Common myeloid progenitor, CD34-positive (primary cell): ENCODE measurements at regions not wholly inside any gene's neighbourhood (a gene's known extent, or its start where the extent isn't known, plus 50 kb on each side); places are given as distances from the start of the nearest gene placed in this dataset.

Experiments
- CTCF ChIA-PET: fragments of 350-600 bp; sonication (Branson Sonifier 250); formaldehyde crosslinking; loops from one replicate; lab custom pipeline; 2021; ENCODE audit warnings: antibody characterized with exemption; lab: Charles Lee
- POLR2A ChIA-PET: fragments of 350-600 bp; sonication (Branson Sonifier 250); formaldehyde crosslinking; loops from one replicate; lab custom pipeline; 2021; ENCODE audit warnings: antibody characterized with exemption; lab: Charles Lee
- DNase-seq, 3 donors: peaks; one replicate each; pipeline versions ENCODE4 v3.0.0 to v3.0.0-alpha.2; 2013
- H3K27ac ChIP-seq, 2 experiments: 1 replicate in 1 of 2; 2 replicates in 1 of 2; pipeline ENCODE4 v1.7.0; 2013; ENCODE audit warnings: inconsistent platforms in 2 of 2, low read length in 2 of 2, mild to moderate bottlenecking in 2 of 2, low read depth in 1 of 2, moderate library complexity in 1 of 2; ENCODE audit not compliant: severe bottlenecking in 2 of 2, insufficient read depth in 1 of 2, poor library complexity in 1 of 2
- H3K27me3 ChIP-seq, 5 experiments: replicated peaks in 2 of 5; 1 replicate in 3 of 5; 2 replicates in 2 of 5; pipeline versions ENCODE4 v1.6.1 to v1.7.0; 2013; ENCODE audit warnings: low read length in 4 of 5, mild to moderate bottlenecking in 2 of 5, moderate library complexity in 2 of 5, inconsistent platforms in 1 of 5; ENCODE audit not compliant: insufficient read depth in 5 of 5, control insufficient read depth in 4 of 5
- H3K36me3 ChIP-seq, 4 experiments: 1 replicate in 2 of 4; 2 replicates in 2 of 4; pipeline versions ENCODE4 v1.6.1 to v1.7.0; 2013; ENCODE audit warnings: low read length in 3 of 4, control low read depth in 1 of 4, mild to moderate bottlenecking in 1 of 4; ENCODE audit not compliant: control insufficient read depth in 4 of 4, insufficient read depth in 4 of 4
- H3K4me1 ChIP-seq, 4 experiments: 1 replicate in 3 of 4; 2 replicates in 1 of 4; pipeline versions ENCODE4 v1.6.1 to v1.7.1; 2013; ENCODE audit warnings: low read length in 3 of 4, mild to moderate bottlenecking in 3 of 4, control low read depth in 1 of 4, inconsistent platforms in 1 of 4, moderate library complexity in 1 of 4; ENCODE audit not compliant: control insufficient read depth in 4 of 4, insufficient read depth in 4 of 4; ENCODE audit errors: control extremely low read depth in 1 of 4
- H3K4me3 ChIP-seq, 7 experiments: 1 replicate in 4 of 7; 2 replicates in 3 of 7; pipeline versions ENCODE4 v1.5.1 to v1.7.0; 2013; ENCODE audit warnings: mild to moderate bottlenecking in 7 of 7, low read length in 6 of 7, moderate library complexity in 6 of 7, inconsistent platforms in 2 of 7, low read depth in 2 of 7, control low read depth in 1 of 7; ENCODE audit not compliant: insufficient read depth in 4 of 7, control insufficient read depth in 1 of 7; ENCODE audit errors: extremely low read depth in 1 of 7
- H3K9me3 ChIP-seq, 5 experiments: 1 replicate in 4 of 5; 2 replicates in 1 of 5; pipeline versions ENCODE4 v1.6.1 to v1.7.1; 2013; ENCODE audit warnings: low read length in 4 of 5, mild to moderate bottlenecking in 2 of 5, inconsistent platforms in 1 of 5, low read depth in 1 of 5, moderate library complexity in 1 of 5; ENCODE audit not compliant: control insufficient read depth in 4 of 5, insufficient read depth in 2 of 5; ENCODE audit errors: control extremely low read depth in 1 of 5
- WGBS: methylation state at CpG from one replicate; pipeline ENCODE4 v1.1.5; 2013; ENCODE audit not compliant: insufficient coverage; 5-methylcytosine and 5-hydroxymethylcytosine counted together

- Histone ChIP-seq H3K27me3 (no peaks in the 10 kb centered on the region), H3K9me3 (no peaks in the 10 kb centered on the region), H3K36me3 (no peaks in the 10 kb centered on the region), H3K27ac (no peak overlapping the region), H3K4me1 (no peaks in the 10 kb centered on the region), H3K4me3 (no peak overlapping the region)
- no peak for DNase-seq
- CTCF ChIA-PET: interaction anchor here (0.9 kb wide), 1 partner anchor 12 kb away, joined by 3 read pairs; no protein-coding TSS in a partner anchor
- 100% methylated on average over 1 of the region's 4 CpGs for WGBS
- POLR2A ChIA-PET: no interaction called here
Observed at GRCh38 chr18:57980573-57981307, 63.3 kb upstream of the NEDD4L start.

DNA sequence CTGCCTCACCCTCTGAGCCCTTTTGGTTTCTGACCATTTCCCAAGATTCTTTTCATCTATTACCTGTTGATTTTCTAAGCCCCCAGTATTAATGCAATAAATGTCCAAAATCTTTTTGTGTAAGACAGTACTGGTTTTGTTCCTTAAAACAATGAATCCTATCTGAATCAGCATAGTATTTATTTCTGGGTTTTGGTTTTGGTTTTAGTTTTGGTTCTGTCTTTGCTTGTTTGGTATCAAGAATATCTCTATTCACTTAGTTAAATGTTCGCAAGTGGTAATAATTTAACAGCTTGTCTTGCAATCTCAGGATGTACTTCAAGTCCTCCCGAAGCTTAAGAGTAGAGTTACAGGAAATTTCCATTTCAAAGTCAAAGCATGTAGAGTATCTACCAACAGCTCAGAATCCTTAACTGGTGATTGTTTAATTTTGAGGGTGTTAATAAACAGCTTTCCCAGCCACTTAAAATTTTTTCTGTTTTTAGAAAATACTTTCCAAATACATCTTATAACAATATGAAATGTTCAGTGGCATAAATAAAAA lies 67.7 kb upstream of the NEDD4L start:
- no peak overlapping the region for H3K4me3 ChIP-seq
- no peaks in the 10 kb centered on the region for H3K4me1 ChIP-seq
- peaks cover 0 to 2% (median 0%) of the 10 kb centered on the region in 5 experiments for H3K27me3 ChIP-seq
- H3K9me3 ChIP-seq: no peaks in the 10 kb centered on the region
- WGBS: no CpG with 5 or more reads among the region's 2 CpGs
- CTCF ChIA-PET: interaction anchor here (1.0 to 1.3 kb wide), 2 partner anchors 17 to 19 kb away, joined by 3 to 4 read pairs; no protein-coding TSS in a partner anchor
- H3K36me3 ChIP-seq: no peaks in the 10 kb centered on the region
- POLR2A ChIA-PET: no interaction called here
- H3K27ac ChIP-seq: no peak overlapping the region
- peak in 1 of 3 donors; percentile 3 for DNase-seq

DNA sequence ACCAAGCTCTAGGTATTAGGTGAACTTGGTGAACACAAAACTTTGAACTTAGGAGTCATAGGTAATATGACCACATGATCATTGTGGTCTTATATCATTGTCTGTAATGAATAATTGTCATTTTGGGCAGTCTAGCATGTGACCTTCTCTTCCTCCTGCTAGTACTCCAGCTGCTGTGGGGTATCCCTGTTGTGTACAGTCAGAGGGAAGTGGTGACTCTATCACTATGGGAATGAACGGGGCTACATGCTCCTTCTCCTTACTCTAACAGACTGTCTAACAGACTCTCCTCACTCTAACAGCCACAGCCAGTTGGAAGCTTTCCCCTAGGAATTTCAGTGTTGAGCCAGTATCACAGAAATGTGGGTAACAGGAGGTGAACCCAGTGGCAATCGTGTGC lies 68.2 kb upstream of the NEDD4L start:
- 100% methylated on average over 1 of the region's 2 CpGs for WGBS
- H3K27me3 ChIP-seq: peaks cover 0 to 2% (median 0%) of the 10 kb centered on the region in 5 experiments
- ChIA-PET POLR2A (no interaction called here), CTCF (interaction anchor here (1.0 to 1.3 kb wide), 2 partner anchors 17 to 18 kb away, joined by 3 to 4 read pairs; no protein-coding TSS in a partner anchor)
- no peak overlapping the region for H3K4me3 ChIP-seq
- H3K9me3 ChIP-seq: no peaks in the 10 kb centered on the region
- no peak for DNase-seq
- no peaks in the 10 kb centered on the region for H3K36me3 ChIP-seq
- no peak overlapping the region for H3K27ac ChIP-seq
- no peaks in the 10 kb centered on the region for H3K4me1 ChIP-seq

DNA sequence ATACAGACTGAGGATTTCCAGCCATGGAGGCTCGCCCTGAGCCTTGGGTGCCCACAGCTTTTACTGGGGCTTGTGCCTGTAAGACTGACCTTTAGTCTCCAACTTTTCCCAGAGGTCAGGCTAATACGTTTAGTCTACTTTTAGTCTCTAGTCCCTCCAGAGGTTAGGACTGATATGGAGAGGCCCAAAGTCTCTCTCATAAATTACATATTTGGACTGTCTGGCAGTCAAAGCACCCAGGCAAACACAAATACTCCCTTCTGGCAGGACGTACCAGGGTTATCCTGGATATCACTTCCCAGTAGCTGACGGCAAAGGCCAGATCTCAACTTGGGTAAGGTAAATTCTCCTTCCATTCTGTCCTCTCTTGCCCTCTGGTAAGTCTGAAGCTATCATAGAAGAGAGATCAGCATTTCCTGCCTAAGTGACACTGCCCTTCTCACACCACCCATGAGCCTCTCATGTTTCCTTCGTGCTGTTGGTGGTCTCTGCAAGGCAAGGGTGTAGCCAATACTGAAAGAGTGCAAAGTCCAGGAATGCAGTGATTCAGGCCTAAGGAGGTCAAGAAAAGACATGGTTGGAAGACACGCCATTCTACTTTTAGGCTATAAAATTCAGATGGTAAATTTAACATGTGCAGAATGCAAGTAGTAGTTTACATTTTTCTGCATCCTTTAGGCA lies 69.3 kb upstream of the NEDD4L start:
- no peaks in the 10 kb centered on the region for H3K9me3 ChIP-seq
- ChIA-PET CTCF (interaction anchor here (1.2 kb wide), 1 partner anchor 10 kb away, joined by 3 read pairs; no protein-coding TSS in a partner anchor), POLR2A (no interaction called here)
- no peak overlapping the region for H3K4me3 ChIP-seq
- no peak for DNase-seq
- H3K27ac ChIP-seq: no peak overlapping the region
- H3K36me3 ChIP-seq: no peaks in the 10 kb centered on the region
- WGBS: 100% methylated on average over 3 of the region's 6 CpGs
- peaks cover 0 to 2% (median 0%) of the 10 kb centered on the region in 5 experiments for H3K27me3 ChIP-seq
- peaks cover 0 to 6% (median 0%) of the 10 kb centered on the region in 4 experiments for H3K4me1 ChIP-seq

DNA sequence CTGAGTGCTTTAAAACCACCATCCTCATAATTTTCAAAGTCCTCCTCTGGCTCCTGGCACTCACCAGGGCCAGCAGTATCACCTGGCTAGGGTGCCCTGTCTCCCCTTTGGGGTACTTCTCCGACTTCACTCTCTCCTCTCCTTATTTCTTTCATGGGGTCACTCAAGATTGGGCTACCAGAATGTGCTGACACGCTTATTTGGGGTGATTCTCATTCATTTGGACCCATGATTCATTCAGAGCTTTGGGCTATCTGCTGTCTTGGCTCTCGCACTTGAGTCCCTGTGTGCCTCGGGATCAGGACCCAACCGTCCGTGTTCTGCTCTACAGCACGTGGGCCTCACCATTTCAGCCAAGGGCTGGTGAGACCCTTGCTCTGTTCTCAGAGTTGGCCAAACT lies 70.1 kb upstream of the NEDD4L start:
- no peak for DNase-seq
- peaks cover 0 to 8% (median 0%) of the 10 kb centered on the region in 4 experiments for H3K4me1 ChIP-seq
- 94% methylated on average over 7 of the region's 7 CpGs for WGBS
- ChIA-PET POLR2A (no interaction called here), CTCF (interaction anchor here (1.2 kb wide), 1 partner anchor 11 kb away, joined by 3 read pairs; no protein-coding TSS in a partner anchor)
- H3K4me3 ChIP-seq: no peak overlapping the region
- H3K27ac ChIP-seq: no peak overlapping the region
- H3K27me3 ChIP-seq: peaks cover 0 to 2% (median 0%) of the 10 kb centered on the region in 5 experiments
- no peaks in the 10 kb centered on the region for H3K9me3 ChIP-seq
- H3K36me3 ChIP-seq: no peaks in the 10 kb centered on the region

- WGBS: 93% methylated on average over 8 of the region's 12 CpGs
Observed at GRCh38 chr18:57970356-57971095, 73.5 kb upstream of the NEDD4L start.

More at GRCh38 chr18:57970356-57971095, 73.5 kb upstream of the NEDD4L start:
- Histone ChIP-seq H3K9me3 (no peaks in the 10 kb centered on the region), H3K27me3 (peaks cover 0 to 2% (median 0%) of the 10 kb centered on the region in 5 experiments), H3K4me1 (peaks cover 0 to 8% (median 0%) of the 10 kb centered on the region in 4 experiments), H3K27ac (no peak overlapping the region), H3K36me3 (no peaks in the 10 kb centered on the region), H3K4me3 (no peak overlapping the region)
- ChIA-PET CTCF (no interaction called here), POLR2A (no interaction called here)
- no peak for DNase-seq
